Keratinocyte (primary cell): ENCODE measurements at regions not wholly inside any gene's neighbourhood (a gene's known extent, or its start where the extent isn't known, plus 50 kb on each side); places are given as distances from the start of the nearest gene placed in this dataset.

Experiments used
- DNase-seq: peaks from one replicate; pipeline ENCODE4 v3.0.0-alpha.2; 2011; ENCODE audit warnings: low read depth, missing footprints, low spot score
- FAIRE-seq: peaks from 2 replicates; lab custom pipeline; 2011; peaks lifted over from hg19 to GRCh38; lab: Jason Lieb, UNC
- H2AFZ ChIP-seq: 2 replicates; pipeline ENCODE4 v1.6.0; 2012; ENCODE audit warnings: low read length, control low read depth, inconsistent platforms; ENCODE audit not compliant: control insufficient read depth
- H3K27ac ChIP-seq: 2 replicates; pipeline ENCODE4 v1.5.1; 2011; ENCODE audit warnings: low read length; ENCODE audit not compliant: control insufficient read depth, insufficient read depth
- H3K27me3 ChIP-seq: 3 replicates; pipeline ENCODE4 v1.6.0; 2011; ENCODE audit warnings: low read length; ENCODE audit not compliant: control insufficient read depth, insufficient read depth; ENCODE audit errors: extremely low read depth
- H3K36me3 ChIP-seq, 2 experiments: 2 replicates in 1 of 2; 3 replicates in 1 of 2; pipeline ENCODE4 v1.5.1; 2011; ENCODE audit warnings: low read length in 2 of 2, mild to moderate bottlenecking in 1 of 2; ENCODE audit not compliant: control insufficient read depth in 2 of 2, insufficient read depth in 2 of 2; ENCODE audit errors: extremely low read depth in 1 of 2
- H3K4me1 ChIP-seq: 3 replicates; pipeline ENCODE4 v1.5.1; 2011; ENCODE audit warnings: low read length; ENCODE audit not compliant: control insufficient read depth, insufficient read depth; ENCODE audit errors: extremely low read depth
- H3K4me2 ChIP-seq: 3 replicates; pipeline ENCODE4 v1.6.0; 2011; ENCODE audit warnings: low read depth, low read length; ENCODE audit not compliant: control insufficient read depth, insufficient read depth; ENCODE audit errors: extremely low read depth
- H3K4me3 ChIP-seq, 3 experiments: fragments of 200-600 bp in 1 of 3; sonication (generic) in 1 of 3; 2 replicates in 2 of 3; 3 replicates in 1 of 3; pipeline ENCODE4 v1.5.1; 2011 to 2016; ENCODE audit warnings: low read length in 3 of 3, mild to moderate bottlenecking in 3 of 3, control low read depth in 2 of 3, inconsistent platforms in 1 of 3, low read depth in 1 of 3, mixed read lengths in 1 of 3, mixed run types in 1 of 3, moderate library complexity in 1 of 3; ENCODE audit not compliant: control insufficient read depth in 2 of 3, insufficient read depth in 2 of 3; ENCODE audit errors: extremely low read depth in 1 of 3
- H3K79me2 ChIP-seq: 2 replicates; pipeline ENCODE4 v1.6.0; 2012; ENCODE audit warnings: low read length; ENCODE audit not compliant: control insufficient read depth, insufficient read depth
- H3K9ac ChIP-seq: 3 replicates; pipeline ENCODE4 v1.6.0; 2011; ENCODE audit warnings: low read length; ENCODE audit not compliant: control insufficient read depth, insufficient read depth; ENCODE audit errors: extremely low read depth
- H3K9me1 ChIP-seq: 3 replicates; pipeline ENCODE4 v1.6.0; 2011; ENCODE audit warnings: low read length; ENCODE audit not compliant: control insufficient read depth, insufficient read depth; ENCODE audit errors: extremely low read depth
- H3K9me3 ChIP-seq: 2 replicates; pipeline ENCODE4 v1.5.1; 2012; ENCODE audit warnings: low read depth, low read length; ENCODE audit not compliant: control insufficient read depth
- H4K20me1 ChIP-seq: 3 replicates; pipeline ENCODE4 v1.6.0; 2011; ENCODE audit warnings: low read length; ENCODE audit not compliant: control insufficient read depth, insufficient read depth; ENCODE audit errors: extremely low read depth
- CTCF ChIP-seq, 3 experiments: IDR thresholded peaks in 1 of 3; conservative IDR thresholded peaks in 1 of 3; optimal IDR thresholded peaks in 1 of 3; 2 replicates in 2 of 3; 3 replicates in 1 of 3; pipeline versions ENCODE3 to v1.5.1; 2011; ENCODE audit warnings: low read length in 3 of 3, mild to moderate bottlenecking in 3 of 3, moderate library complexity in 2 of 3, control low read depth in 1 of 3, inconsistent platforms in 1 of 3; ENCODE audit not compliant: insufficient read depth in 2 of 3; ENCODE audit errors: extremely low read depth in 1 of 3
- EZH2 ChIP-seq: IDR thresholded peaks from one replicate; pipeline ENCODE4 v1.6.1; 2012; ENCODE audit warnings: inconsistent platforms, mild to moderate bottlenecking, low read length, moderate library complexity
- dilution Hi-C: fragments of 300-500 bp; cut with MboI; formaldehyde crosslinking; loops from one replicate; pipeline ENCODE4 v1.7.0; 2020; ENCODE audit warnings: low sequenced_read_pairs; ENCODE audit not compliant: extremely low pct_ligation_motif_present

- Histone ChIP-seq H3K4me1 (no peaks in the 10 kb centered on the region), H3K27ac (no peak overlapping the region), H3K27me3 (no peaks in the 10 kb centered on the region), H3K9ac (no peak overlapping the region), H3K79me2 (no peaks in the 10 kb centered on the region), H3K4me3 (no peak overlapping the region), H4K20me1 (no peaks in the 10 kb centered on the region), H3K4me2 (no peak overlapping the region), H3K9me3 (no peaks in the 10 kb centered on the region), H2AFZ (no peak overlapping the region), H3K36me3 (no peaks in the 10 kb centered on the region), H3K9me1 (no peaks in the 10 kb centered on the region)
- DNase-seq (no peak), FAIRE-seq (no peak)
- dilution Hi-C loops, result no loop called here
- no peak for TF ChIP-seq EZH2
- no peak for TF ChIP-seq CTCF (optimal IDR thresholded peaks at IDR 0.05 in 1 of 3, IDR thresholded peaks at IDR 0.05 in 1 of 3, conservative IDR thresholded peaks at IDR 0.05 in 1 of 3; ENCODE audit: extremely low read depth in 1 of 3, insufficient read depth in 2 of 3, low read length in 3 of 3)
These were observed 312.7 kb upstream of the PPARGC1A start for GRCh38 chr4:24202579-24202978.

GRCh38 chr4:24197955-24198354, 308.1 kb upstream of the PPARGC1A start:
- H3K9me1 ChIP-seq, result no peaks in the 10 kb centered on the region
- H3K27ac ChIP-seq, result no peak overlapping the region
- no peaks in the 10 kb centered on the region for H3K27me3 ChIP-seq
- H3K4me2 ChIP-seq, result no peak overlapping the region
- TF ChIP-seq EZH2 (no peak), CTCF (optimal IDR thresholded peaks at IDR 0.05 in 1 of 3, IDR thresholded peaks at IDR 0.05 in 1 of 3, conservative IDR thresholded peaks at IDR 0.05 in 1 of 3; ENCODE audit: extremely low read depth in 1 of 3, insufficient read depth in 2 of 3, low read length in 3 of 3) (no peak)
- DNase-seq (no peak), FAIRE-seq (no peak)
- H4K20me1 ChIP-seq, result no peaks in the 10 kb centered on the region
- dilution Hi-C loops, result no loop called here
- H3K9me3 ChIP-seq, result no peaks in the 10 kb centered on the region
- H2AFZ ChIP-seq, result no peak overlapping the region
- no peaks in the 10 kb centered on the region for H3K36me3 ChIP-seq
- H3K9ac ChIP-seq, result no peak overlapping the region
- no peaks in the 10 kb centered on the region for H3K79me2 ChIP-seq
- H3K4me1 ChIP-seq, result no peaks in the 10 kb centered on the region
- H3K4me3 ChIP-seq, result no peak overlapping the region
